GM12892 (cell line): ENCODE measurements at regions not wholly inside any gene's neighbourhood (a gene's known extent, or its start where the extent isn't known, plus 50 kb on each side); places are given as distances from the start of the nearest gene placed in this dataset.

Experiments used
- POLR2A ChIP-seq: IDR thresholded peaks from 2 replicates; pipeline ENCODE4 v1.6.1; 2011; ENCODE audit warnings: low read depth, low read length, control low read depth
- POLR2AphosphoS5 ChIP-seq: IDR thresholded peaks from 2 replicates; pipeline ENCODE4 v1.6.1; 2011; ENCODE audit warnings: low read depth, low read length, control low read depth
- TAF1 ChIP-seq: IDR thresholded peaks from 2 replicates; pipeline ENCODE4 v1.6.1; 2011; ENCODE audit warnings: low read depth, mild to moderate bottlenecking, control low read depth, low read length, borderline replicate concordance

GRCh38 chr16:85237817-85238216 lies 125.5 kb upstream of the CIBAR2 start:
- TF ChIP-seq POLR2A = no peak
- no peak for TF ChIP-seq TAF1
- TF ChIP-seq POLR2AphosphoS5 = no peak
